OCI-LY7 (cell line): ENCODE measurements at regions not wholly inside any gene's neighbourhood (a gene's known extent, or its start where the extent isn't known, plus 50 kb on each side); places are given as distances from the start of the nearest gene placed in this dataset.

Experiments used
- BruUV-seq: library from RNA; stranded (reverse); fragments of 400-500 nt; replicated peaks from 2 replicates; lab custom pipeline; 2021; lab: Mats Ljungman, UMichigan
- CTCF ChIA-PET: fragments of 300-600 bp; sonication (Branson Sonifier 250); formaldehyde crosslinking; loops from one replicate; lab custom pipeline; 2022; ENCODE audit warnings: antibody characterized with exemption; ENCODE audit not compliant: unreplicated experiment; lab: Charles Lee
- POLR2A ChIA-PET: fragments of 300-600 bp; sonication (Branson Sonifier 250); formaldehyde crosslinking; loops from one replicate; lab custom pipeline; 2022; ENCODE audit warnings: antibody characterized with exemption; lab: Charles Lee
- DNase-seq: peaks from one replicate; pipeline ENCODE4 v3.0.0-alpha.2; 2015; ENCODE audit warnings: low spot score
- H2AFZ ChIP-seq: fragments of 200-600 bp; sonication (generic), shearing (Covaris generic); 2 replicates; pipeline ENCODE4 v1.6.1; 2014; ENCODE audit warnings: mild to moderate bottlenecking, antibody characterized with exemption, low read length, moderate library complexity
- H3K27ac ChIP-seq: fragments of 200-600 bp; sonication (generic); 2 replicates; pipeline ENCODE4 v1.5.1; 2014; ENCODE audit warnings: mixed run types, low read depth, mild to moderate bottlenecking, moderate library complexity, low read length, inconsistent platforms; ENCODE audit not compliant: poor library complexity, severe bottlenecking
- H3K36me3 ChIP-seq: fragments of 200-600 bp; sonication (generic); 2 replicates; pipeline ENCODE4 v1.6.1; 2014; ENCODE audit warnings: mild to moderate bottlenecking, antibody characterized with exemption, low read length, moderate library complexity, mixed read lengths; ENCODE audit not compliant: insufficient read depth
- H3K4me1 ChIP-seq: fragments of 200-600 bp; sonication (generic); 2 replicates; pipeline ENCODE4 v1.5.1; 2014; ENCODE audit warnings: mild to moderate bottlenecking, low read length; ENCODE audit not compliant: insufficient read depth, poor library complexity, severe bottlenecking
- H3K4me2 ChIP-seq: fragments of 200-600 bp; sonication (generic); 2 replicates; pipeline ENCODE4 v1.6.1; 2014; ENCODE audit warnings: mild to moderate bottlenecking, low read length
- H3K4me3 ChIP-seq: fragments of 200-600 bp; sonication (generic); 2 replicates; pipeline ENCODE4 v1.5.1; 2014; ENCODE audit warnings: mild to moderate bottlenecking, low read depth, low read length; ENCODE audit not compliant: poor library complexity, severe bottlenecking
- H3K79me2 ChIP-seq: fragments of 200-600 bp; sonication (generic); 2 replicates; pipeline ENCODE4 v1.6.1; 2016; ENCODE audit warnings: low read depth, mild to moderate bottlenecking, low read length, moderate library complexity, mixed read lengths; ENCODE audit not compliant: insufficient read depth
- H3K9me2 ChIP-seq: fragments of 200-600 bp; sonication (generic); 2 replicates; pipeline ENCODE4 v1.6.1; 2016; ENCODE audit warnings: mild to moderate bottlenecking, low read length, mixed read lengths; ENCODE audit not compliant: insufficient read depth
- H3K9me3 ChIP-seq: fragments of 200-600 bp; sonication (generic); 2 replicates; pipeline ENCODE4 v1.6.1; 2014; ENCODE audit warnings: mild to moderate bottlenecking, mixed run types, low read length, mixed read lengths
- H4K20me1 ChIP-seq: fragments of 200-600 bp; sonication (generic); 2 replicates; pipeline ENCODE4 v1.6.1; 2014; ENCODE audit warnings: mild to moderate bottlenecking, antibody characterized with exemption, low read length, moderate library complexity, mixed read lengths; ENCODE audit not compliant: insufficient read depth
- EZH2phosphoT487 ChIP-seq: fragments of 200-600 bp; sonication (generic); IDR thresholded peaks from 2 replicates; pipeline ENCODE4 v1.6.1; 2018; ENCODE audit warnings: low read depth, borderline replicate concordance, mild to moderate bottlenecking, mixed run types, antibody characterized with exemption, low read length, moderate library complexity, mixed read lengths
- intact Hi-C: fragments of 100-400 bp; cut with micrococcal nuclease; formaldehyde crosslinking; loops from one replicate; pipeline ENCODE4 v1.10.0; 2022; ENCODE audit not compliant: unreplicated experiment
- TF ChIP-seq, protein P1 (sequence below): fragments of 200-600 bp; sonication (generic); conservative IDR thresholded peaks from 2 replicates; pipeline ENCODE4 v1.5.1; 2014; ENCODE audit warnings: mild to moderate bottlenecking, antibody characterized with exemption, low read length, moderate library complexity, mixed read lengths

DNA sequence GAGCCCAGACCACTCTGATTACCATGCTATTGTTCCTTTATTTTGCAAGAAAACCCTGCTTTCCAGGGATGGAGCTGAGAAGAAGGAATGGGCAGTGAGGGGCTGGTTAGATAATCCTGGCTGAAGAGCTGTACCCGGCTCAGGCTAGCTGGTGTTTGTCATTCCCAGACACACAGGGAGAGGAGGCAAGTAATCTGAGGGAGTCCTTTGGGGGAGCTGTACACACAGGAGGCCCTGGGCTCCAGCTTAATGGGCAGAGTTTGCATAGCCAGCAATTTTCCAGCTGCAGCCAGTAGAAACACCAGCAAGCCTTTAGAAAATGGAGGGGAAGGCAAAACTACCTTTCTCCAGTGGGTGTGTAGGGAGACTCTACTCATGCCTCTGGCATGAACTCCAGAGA is 259.3 kb downstream of the SOX11 start:
- Histone ChIP-seq H2AFZ (no peak overlapping the region), H3K27ac (no peak overlapping the region), H3K4me2 (no peak overlapping the region), H4K20me1 (no peaks in the 10 kb centered on the region), H3K79me2 (no peaks in the 10 kb centered on the region), H3K36me3 (no peaks in the 10 kb centered on the region), H3K4me1 (no peaks in the 10 kb centered on the region), H3K4me3 (no peak overlapping the region), H3K9me2 (no peaks in the 10 kb centered on the region), H3K9me3 (no peaks in the 10 kb centered on the region)
- BruUV-seq = no TSS peak
- intact Hi-C loops = no loop called here
- POLR2A ChIA-PET = no interaction called here
- no peak for DNase-seq
- TF ChIP-seq, protein P1, sequence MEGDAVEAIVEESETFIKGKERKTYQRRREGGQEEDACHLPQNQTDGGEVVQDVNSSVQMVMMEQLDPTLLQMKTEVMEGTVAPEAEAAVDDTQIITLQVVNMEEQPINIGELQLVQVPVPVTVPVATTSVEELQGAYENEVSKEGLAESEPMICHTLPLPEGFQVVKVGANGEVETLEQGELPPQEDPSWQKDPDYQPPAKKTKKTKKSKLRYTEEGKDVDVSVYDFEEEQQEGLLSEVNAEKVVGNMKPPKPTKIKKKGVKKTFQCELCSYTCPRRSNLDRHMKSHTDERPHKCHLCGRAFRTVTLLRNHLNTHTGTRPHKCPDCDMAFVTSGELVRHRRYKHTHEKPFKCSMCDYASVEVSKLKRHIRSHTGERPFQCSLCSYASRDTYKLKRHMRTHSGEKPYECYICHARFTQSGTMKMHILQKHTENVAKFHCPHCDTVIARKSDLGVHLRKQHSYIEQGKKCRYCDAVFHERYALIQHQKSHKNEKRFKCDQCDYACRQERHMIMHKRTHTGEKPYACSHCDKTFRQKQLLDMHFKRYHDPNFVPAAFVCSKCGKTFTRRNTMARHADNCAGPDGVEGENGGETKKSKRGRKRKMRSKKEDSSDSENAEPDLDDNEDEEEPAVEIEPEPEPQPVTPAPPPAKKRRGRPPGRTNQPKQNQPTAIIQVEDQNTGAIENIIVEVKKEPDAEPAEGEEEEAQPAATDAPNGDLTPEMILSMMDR = no peak
- no peak for TF ChIP-seq EZH2phosphoT487
- CTCF ChIA-PET = no interaction called here

DNA sequence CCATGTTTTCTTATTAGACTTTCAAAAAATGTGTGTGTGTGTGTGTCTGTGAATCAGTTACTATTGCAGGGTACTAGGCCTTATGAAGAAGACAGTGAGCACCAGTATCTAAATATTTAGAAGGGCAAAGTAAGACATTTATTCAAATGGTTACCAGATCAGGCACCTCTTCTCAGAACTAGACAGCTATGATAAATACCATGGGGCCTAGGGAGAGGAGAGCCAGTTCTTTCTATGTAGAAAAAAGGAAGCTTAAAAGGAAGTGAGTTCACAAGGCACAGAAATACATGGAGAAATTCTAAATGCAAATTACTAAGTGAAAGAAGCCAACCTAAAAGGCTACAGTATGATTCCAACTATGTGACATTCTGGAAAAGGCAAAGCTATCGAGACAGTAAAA is 261.3 kb downstream of the SOX11 start:
- POLR2A ChIA-PET = interaction anchor here (0.7 kb wide), 1 partner anchor 178 kb away, joined by 3 read pairs; no protein-coding TSS in a partner anchor
- Histone ChIP-seq H3K9me2 (no peaks in the 10 kb centered on the region), H3K4me2 (no peak overlapping the region), H3K36me3 (no peaks in the 10 kb centered on the region), H3K27ac (no peak overlapping the region), H3K4me1 (no peaks in the 10 kb centered on the region), H3K79me2 (no peaks in the 10 kb centered on the region), H2AFZ (no peak overlapping the region), H3K9me3 (no peaks in the 10 kb centered on the region), H4K20me1 (no peaks in the 10 kb centered on the region), H3K4me3 (no peak overlapping the region)
- no peak for TF ChIP-seq EZH2phosphoT487
- TF ChIP-seq, protein P1 = no peak
- CTCF ChIA-PET = no interaction called here
- intact Hi-C loops = no loop called here
- DNase-seq = no peak
- BruUV-seq = no TSS peak

GRCh38 chr2:5954509-5954908 is 262.3 kb downstream of the SOX11 start:
- Histone ChIP-seq H3K36me3 (no peaks in the 10 kb centered on the region), H3K79me2 (no peaks in the 10 kb centered on the region), H3K4me3 (no peak overlapping the region), H3K4me1 (no peaks in the 10 kb centered on the region), H4K20me1 (no peaks in the 10 kb centered on the region), H3K9me3 (no peaks in the 10 kb centered on the region), H3K27ac (no peak overlapping the region), H2AFZ (no peak overlapping the region), H3K9me2 (no peaks in the 10 kb centered on the region), H3K4me2 (no peak overlapping the region)
- POLR2A ChIA-PET = interaction anchor here (0.5 kb wide), 1 partner anchor 291 kb away, joined by 3 read pairs; no protein-coding TSS in a partner anchor
- CTCF ChIA-PET = no interaction called here
- no TSS peak for BruUV-seq
- intact Hi-C loops = no loop called here
- no peak for DNase-seq
- TF ChIP-seq, protein P1 = no peak
- TF ChIP-seq EZH2phosphoT487 = no peak
